ENCODE measurements at regions not wholly inside any gene's neighbourhood (a gene's known extent, or its start where the extent isn't known, plus 50 kb on each side); places are given as distances from the start of the nearest gene placed in this dataset.

- CTCF ChIA-PET, result no interaction called here
- in situ Hi-C loops (cut with HindIII; ENCODE audit: low pct_unique_long_range_greater_than_20kb, low sequenced_read_pairs), result no loop called here
Observed at GRCh38 chr14:22488522-22489243, 100.3 kb downstream of the DAD1 start.

GRCh38 chr14:22487941-22488340 lies 101.1 kb downstream of the DAD1 start:
- TF ChIP-seq CTCF (IDR thresholded peaks at IDR 0.05) (no peak), TCF7L2 (IDR thresholded peaks at IDR 0.05; ENCODE audit: low read depth, low read length) (no peak), POLR2AphosphoS5 (IDR thresholded peaks at IDR 0.05; ENCODE audit: low read depth, low read length) (no peak), REST (IDR thresholded peaks at IDR 0.05; ENCODE audit: insufficient read depth in 1 of 2, low read depth in 2 of 2, low read length in 1 of 2) (no peak), SIN3A (IDR thresholded peaks at IDR 0.05; ENCODE audit: borderline replicate concordance, insufficient read depth, low read depth, low read length) (no peak)
- intact Hi-C loops (cut with micrococcal nuclease; ENCODE audit: unreplicated experiment), result no loop called here
- no peaks in the 10 kb centered on the region for H3K4me1 ChIP-seq (ENCODE audit: control insufficient read depth, insufficient read depth, low read length)
- CTCF ChIA-PET, result no interaction called here
- in situ Hi-C loops (cut with HindIII; ENCODE audit: low pct_unique_long_range_greater_than_20kb, low sequenced_read_pairs), result no loop called here
- BruUV-seq (replicated peaks), result no TSS peak
- peaks cover 8% of the 10 kb centered on the region for H3K27me3 ChIP-seq (ENCODE audit: control insufficient read depth, insufficient read depth, low read length)
- POLR2A ChIA-PET, result no interaction called here
- no peak for DNase-seq (ENCODE audit: low read depth, low spot score)
- no peaks in the 10 kb centered on the region for H3K36me3 ChIP-seq (ENCODE audit: control insufficient read depth, insufficient read depth, low read length)
- ATAC-seq, result no peak
- H3K9me3 ChIP-seq (ENCODE audit: control insufficient read depth, insufficient read depth, low read depth, low read length), result no peaks in the 10 kb centered on the region
- no peak overlapping the region for H3K4me3 ChIP-seq (ENCODE audit: low read depth in 2 of 2, low read length in 2 of 2)
- no peak overlapping the region for H3K27ac ChIP-seq (ENCODE audit: low read length)

More at GRCh38 chr14:22488522-22489243, 100.3 kb downstream of the DAD1 start:
- no TSS peak for BruUV-seq (replicated peaks)
- POLR2A ChIA-PET, result no interaction called here
- intact Hi-C loops (cut with micrococcal nuclease; ENCODE audit: unreplicated experiment), result no loop called here
- ATAC-seq (no peak), DNase-seq (ENCODE audit: low read depth, low spot score) (no peak)
- Histone ChIP-seq H3K4me3 (ENCODE audit: low read depth in 2 of 2, low read length in 2 of 2) (no peak overlapping the region), H3K27me3 (ENCODE audit: control insufficient read depth, insufficient read depth, low read length) (peaks cover 8% of the 10 kb centered on the region), H3K4me1 (ENCODE audit: control insufficient read depth, insufficient read depth, low read length) (no peaks in the 10 kb centered on the region), H3K9me3 (ENCODE audit: control insufficient read depth, insufficient read depth, low read depth, low read length) (no peaks in the 10 kb centered on the region), H3K36me3 (ENCODE audit: control insufficient read depth, insufficient read depth, low read length) (no peaks in the 10 kb centered on the region), H3K27ac (ENCODE audit: low read length) (no peak overlapping the region)
- TF ChIP-seq TCF7L2 (IDR thresholded peaks at IDR 0.05; ENCODE audit: low read depth, low read length) (no peak), REST (IDR thresholded peaks at IDR 0.05; ENCODE audit: insufficient read depth in 1 of 2, low read depth in 2 of 2, low read length in 1 of 2) (no peak), SIN3A (IDR thresholded peaks at IDR 0.05; ENCODE audit: borderline replicate concordance, insufficient read depth, low read depth, low read length) (no peak), POLR2AphosphoS5 (IDR thresholded peaks at IDR 0.05; ENCODE audit: low read depth, low read length) (no peak), CTCF (IDR thresholded peaks at IDR 0.05) (no peak)
